Head of caudate nucleus (tissue), 42 donors: ENCODE measurements at regions not wholly inside any gene's neighbourhood (a gene's known extent, or its start where the extent isn't known, plus 50 kb on each side); places are given as distances from the start of the nearest gene placed in this dataset.
A peak's percentile ranks its signal among the peaks of the same experiment; 100 is the strongest.
"Not testable (repeated sequence)": the region's sequence is repeated elsewhere in the genome, so short reads cannot be mapped to it uniquely, and the experiment has no call there.

Source experiments
- DNase-seq, 42 donors: peaks; one replicate each; pipeline versions ENCODE4 v3.0.0 to v3.0.0-alpha.2; 2020 to 2021; ENCODE audit warnings: mixed read lengths in 7 of 42
- intact Hi-C: fragments of 100-400 bp; cut with DNase I; formaldehyde crosslinking; loops from one replicate; pipeline ENCODE4 v1.15.0; 2022

GRCh38 chr2:212726403-212726802 lies 187.8 kb upstream of the ERBB4 start:
- no peak for DNase-seq
- intact Hi-C loops, result no loop called here

GRCh38 chr2:212725180-212725579 lies 186.6 kb upstream of the ERBB4 start:
- intact Hi-C loops, result no loop called here
- DNase-seq, result no peak

GRCh38 chr2:212723226-212723625 lies 184.6 kb upstream of the ERBB4 start:
- intact Hi-C loops, result no loop called here
- DNase-seq, result no peak

GRCh38 chr2:212722046-212722445 lies 183.4 kb upstream of the ERBB4 start:
- intact Hi-C loops, result no loop called here
- no peak for DNase-seq

GRCh38 chr2:212721026-212721451 lies 182.4 kb upstream of the ERBB4 start:
- intact Hi-C loops, result no loop called here

GRCh38 chr2:212715411-212715810 lies 176.8 kb upstream of the ERBB4 start:
- intact Hi-C loops, DNase-seq: not testable (repeated sequence)

More at GRCh38 chr2:212721026-212721451, 182.4 kb upstream of the ERBB4 start:
- DNase-seq, result no peak

GRCh38 chr2:212713681-212714080 lies 175.1 kb upstream of the ERBB4 start:
- DNase-seq, result no peak
- intact Hi-C loops, result no loop called here

GRCh38 chr2:212712991-212713390 lies 174.4 kb upstream of the ERBB4 start:
- intact Hi-C loops, result no loop called here
- DNase-seq, result no peak

- intact Hi-C loops, result no loop called here
- DNase-seq, result no peak
These were observed 173.9 kb upstream of the ERBB4 start for GRCh38 chr2:212712466-212712865.

GRCh38 chr2:212711856-212712255 lies 173.3 kb upstream of the ERBB4 start:
- intact Hi-C loops, result no loop called here
- DNase-seq, result peak in 5 of 42 donors; percentile 4 to 43 (median 12)

GRCh38 chr2:212709280-212709679 lies 170.7 kb upstream of the ERBB4 start:
- intact Hi-C loops, result no loop called here
- no peak for DNase-seq

- intact Hi-C loops, result no loop called here
- no peak for DNase-seq
These were observed 169.8 kb upstream of the ERBB4 start for GRCh38 chr2:212708355-212708754.

GRCh38 chr2:212695426-212695825 lies 156.8 kb upstream of the ERBB4 start:
- no peak for DNase-seq
- intact Hi-C loops, result no loop called here

- no peak for DNase-seq
- intact Hi-C loops, result loop anchor here (5.0 kb wide), 1 partner anchor 458 kb away; the partner anchor contains the start of gene IKZF2
These were observed 155.8 kb upstream of the ERBB4 start for GRCh38 chr2:212694398-212694797.

- no peak for DNase-seq
- intact Hi-C loops, result loop anchor here (5.0 kb wide), 1 partner anchor 460 kb away; the partner anchor contains the start of gene IKZF2
These were observed 153.9 kb upstream of the ERBB4 start for GRCh38 chr2:212692466-212692865.

- intact Hi-C loops, result no loop called here
- peak; percentile 16 to 89 (median 69) for DNase-seq
These were observed 147.8 kb upstream of the ERBB4 start for GRCh38 chr2:212686285-212686895.

GRCh38 chr2:212683346-212684097 lies 144.9 kb upstream of the ERBB4 start:
- DNase-seq, result no peak
- intact Hi-C loops, result no loop called here

- DNase-seq, result no peak
- intact Hi-C loops, result no loop called here
These were observed 144.3 kb upstream of the ERBB4 start for GRCh38 chr2:212682937-212683336.

GRCh38 chr2:212677466-212677865 lies 138.9 kb upstream of the ERBB4 start:
- DNase-seq, result no peak
- intact Hi-C loops, result no loop called here

- intact Hi-C loops, result no loop called here
- no peak for DNase-seq
These were observed 133.6 kb upstream of the ERBB4 start for GRCh38 chr2:212672186-212672585.

GRCh38 chr2:212669761-212670160 lies 131.2 kb upstream of the ERBB4 start:
- no peak for DNase-seq
- intact Hi-C loops, result no loop called here
